ENCODE measurements at regions not wholly inside any gene's neighbourhood (a gene's known extent, or its start where the extent isn't known, plus 50 kb on each side); places are given as distances from the start of the nearest gene placed in this dataset.

GRCh38 chr7:51645255-51645654 lies 328.6 kb upstream of the COBL start:
- Histone ChIP-seq H3K27ac (no peak overlapping the region), H3K36me3 (no peaks in the 10 kb centered on the region), H3K4me1 (peaks cover 5 to 12% (median 9%) of the 10 kb centered on the region in 4 donors), H3K9me3 (no peaks in the 10 kb centered on the region), H3K4me3 (no peak overlapping the region), H3K27me3 (no peaks in the 10 kb centered on the region)
- no peak for DNase-seq
- in situ Hi-C loops (cut with MboI; ENCODE audit: low pct_ligation_motif_present in 1 of 4, low pct_unique_long_range_greater_than_20kb in 1 of 4, low sequenced_read_pairs in 3 of 4) = no loop called here
- 62% methylated on average over 11 of the region's 11 CpGs; no CpG with 5 or more reads in 1 of the 2 donors for WGBS, 2 donors (ENCODE audit: low coverage in 1 of 2)
- intact Hi-C loops (cut with DNase I; ENCODE audit: low total_unique reads) = no loop called here
- TF ChIP-seq POLR2A (IDR thresholded peaks at IDR 0.05) = no peak
- no peak for TF ChIP-seq POLR2AphosphoS5 (IDR thresholded peaks at IDR 0.05)
- no peak for TF ChIP-seq CTCF (IDR thresholded peaks at IDR 0.05)
- no peak for TF ChIP-seq EP300 (IDR thresholded peaks at IDR 0.05; ENCODE audit: low read depth)

GRCh38 chr7:51644216-51644615 lies 327.6 kb upstream of the COBL start:
- no peaks in the 10 kb centered on the region for H3K36me3 ChIP-seq
- intact Hi-C loops (cut with DNase I; ENCODE audit: low total_unique reads) (no loop called here), in situ Hi-C loops (cut with MboI; ENCODE audit: low pct_ligation_motif_present in 1 of 4, low pct_unique_long_range_greater_than_20kb in 1 of 4, low sequenced_read_pairs in 3 of 4) (no loop called here)
- H3K9me3 ChIP-seq = no peaks in the 10 kb centered on the region
- H3K27ac ChIP-seq = no peak overlapping the region
- WGBS, 2 donors (ENCODE audit: low coverage in 1 of 2) = 80 to 83% methylated on average over 1 to 2 of the region's 2 CpGs
- no peak for TF ChIP-seq EP300 (IDR thresholded peaks at IDR 0.05; ENCODE audit: low read depth)
- TF ChIP-seq CTCF (IDR thresholded peaks at IDR 0.05) = no peak
- no peak for TF ChIP-seq POLR2AphosphoS5 (IDR thresholded peaks at IDR 0.05)
- TF ChIP-seq POLR2A (IDR thresholded peaks at IDR 0.05) = no peak
- no peak overlapping the region for H3K4me3 ChIP-seq
- H3K27me3 ChIP-seq = no peaks in the 10 kb centered on the region
- DNase-seq = peak; percentile 64
- peaks cover 5 to 12% (median 9%) of the 10 kb centered on the region in 4 donors for H3K4me1 ChIP-seq

GRCh38 chr7:51640841-51641240 lies 324.2 kb upstream of the COBL start:
- Histone ChIP-seq H3K4me3 (no peak overlapping the region), H3K4me1 (no peaks in the 10 kb centered on the region), H3K9me3 (no peaks in the 10 kb centered on the region), H3K27me3 (no peaks in the 10 kb centered on the region), H3K36me3 (no peaks in the 10 kb centered on the region), H3K27ac (no peak overlapping the region)
- TF ChIP-seq POLR2AphosphoS5 (IDR thresholded peaks at IDR 0.05) (no peak), EP300 (IDR thresholded peaks at IDR 0.05; ENCODE audit: low read depth) (no peak), POLR2A (IDR thresholded peaks at IDR 0.05) (no peak), CTCF (IDR thresholded peaks at IDR 0.05) (no peak)
- in situ Hi-C loops (cut with MboI; ENCODE audit: low pct_ligation_motif_present in 1 of 4, low pct_unique_long_range_greater_than_20kb in 1 of 4, low sequenced_read_pairs in 3 of 4) (no loop called here), intact Hi-C loops (cut with DNase I; ENCODE audit: low total_unique reads) (no loop called here)
- no peak for DNase-seq
- WGBS, 2 donors (ENCODE audit: low coverage in 1 of 2) = 60% methylated on average over 9 of the region's 9 CpGs; no CpG with 5 or more reads in 1 of the 2 donors

GRCh38 chr7:51639661-51640334 lies 323.2 kb upstream of the COBL start:
- intact Hi-C loops (cut with DNase I; ENCODE audit: low total_unique reads) = no loop called here
- Histone ChIP-seq H3K36me3 (no peaks in the 10 kb centered on the region), H3K4me3 (no peak overlapping the region), H3K27me3 (no peaks in the 10 kb centered on the region), H3K4me1 (peaks cover 0 to under 1% (median 0%) of the 10 kb centered on the region in 4 donors), H3K27ac (no peak overlapping the region), H3K9me3 (no peaks in the 10 kb centered on the region)
- in situ Hi-C loops (cut with MboI; ENCODE audit: low pct_ligation_motif_present in 1 of 4, low pct_unique_long_range_greater_than_20kb in 1 of 4, low sequenced_read_pairs in 3 of 4) = no loop called here
- WGBS, 2 donors (ENCODE audit: low coverage in 1 of 2) = 84 to 86% methylated on average over 7 to 12 of the region's 12 CpGs
- TF ChIP-seq POLR2AphosphoS5 (IDR thresholded peaks at IDR 0.05) (no peak), POLR2A (IDR thresholded peaks at IDR 0.05) (no peak), CTCF (IDR thresholded peaks at IDR 0.05) (no peak)
- DNase-seq = no peak
